NCI-H1436 treated with DMSO at 0.1 percent for 48 hours (cell line): ENCODE measurements at regions not wholly inside any gene's neighbourhood (a gene's known extent, or its start where the extent isn't known, plus 50 kb on each side); places are given as distances from the start of the nearest gene placed in this dataset.

Experiments used
- DNase-seq: peaks from one replicate; lab custom pipeline; 2025; lab: John Stamatoyannopoulos, UW

- DNase-seq, result no peak
Observed at GRCh38 chr18:28831908-28832307, 655.0 kb upstream of the CDH2 start.

GRCh38 chr18:28831476-28831875 is 654.5 kb upstream of the CDH2 start:
- no peak for DNase-seq

GRCh38 chr18:28826107-28826506 is 649.2 kb upstream of the CDH2 start:
- no peak for DNase-seq

GRCh38 chr18:28824183-28824574 is 647.2 kb upstream of the CDH2 start:
- DNase-seq, result no peak

GRCh38 chr18:28823506-28824182 is 646.7 kb upstream of the CDH2 start:
- DNase-seq, result no peak

- no peak for DNase-seq
Observed at GRCh38 chr18:28820353-28820752, 643.4 kb upstream of the CDH2 start.

- DNase-seq, result no peak
Observed at GRCh38 chr18:28816155-28816554, 639.2 kb upstream of the CDH2 start.

- no peak for DNase-seq
Observed at GRCh38 chr18:28814365-28814764, 637.4 kb upstream of the CDH2 start.

GRCh38 chr18:28808373-28808772 is 631.4 kb upstream of the CDH2 start:
- DNase-seq, result no peak

- DNase-seq, result no peak
Observed at GRCh38 chr18:28805491-28805890, 628.6 kb upstream of the CDH2 start.

- no peak for DNase-seq
Observed at GRCh38 chr18:28804512-28805202, 627.7 kb upstream of the CDH2 start.

GRCh38 chr18:28802546-28802945 is 625.6 kb upstream of the CDH2 start:
- no peak for DNase-seq

GRCh38 chr18:28801876-28802275 is 624.9 kb upstream of the CDH2 start:
- no peak for DNase-seq

GRCh38 chr18:28794459-28795245 is 617.7 kb upstream of the CDH2 start:
- no peak for DNase-seq

- DNase-seq, result no peak
Observed at GRCh38 chr18:28793901-28794300, 617.0 kb upstream of the CDH2 start.

- no peak for DNase-seq
Observed at GRCh38 chr18:28792404-28793086, 615.6 kb upstream of the CDH2 start.

GRCh38 chr18:28791101-28791500 is 614.2 kb upstream of the CDH2 start:
- no peak for DNase-seq

GRCh38 chr18:28789502-28789901 is 612.6 kb upstream of the CDH2 start:
- DNase-seq, result no peak

- no peak for DNase-seq
Observed at GRCh38 chr18:28786926-28787325, 610.0 kb upstream of the CDH2 start.

GRCh38 chr18:28781616-28782362 is 604.9 kb upstream of the CDH2 start:
- no peak for DNase-seq

GRCh38 chr18:28778706-28779105 is 601.8 kb upstream of the CDH2 start:
- DNase-seq, result no peak

GRCh38 chr18:28777756-28778155 is 600.8 kb upstream of the CDH2 start:
- DNase-seq, result no peak
